ENCODE measurements at regions not wholly inside any gene's neighbourhood (a gene's known extent, or its start where the extent isn't known, plus 50 kb on each side); places are given as distances from the start of the nearest gene placed in this dataset.

- intact Hi-C loops (cut with DNase I), result no loop called here
- no peaks in the 10 kb centered on the region for H3K9me3 ChIP-seq
- no peak overlapping the region for H3K4me3 ChIP-seq
- H3K27me3 ChIP-seq, result no peaks in the 10 kb centered on the region
- H3K27ac ChIP-seq, result no peak overlapping the region
- DNase-seq, result no peak
- H3K9ac ChIP-seq (ENCODE audit: low read depth in 2 of 2, low read length in 2 of 2), result no peak overlapping the region
- no peaks in the 10 kb centered on the region for H3K4me1 ChIP-seq
- no peaks in the 10 kb centered on the region for H3K36me3 ChIP-seq
- TF ChIP-seq CTCF (IDR thresholded peaks at IDR 0.05), result no peak
Observed at GRCh38 chr13:48923376-48923775, 52.3 kb upstream of the FNDC3A start.

- H3K4me3 ChIP-seq, result no peak overlapping the region
- no peaks in the 10 kb centered on the region for H3K36me3 ChIP-seq
- no peak overlapping the region for H3K9ac ChIP-seq (ENCODE audit: low read depth in 2 of 2, low read length in 2 of 2)
- no peaks in the 10 kb centered on the region for H3K4me1 ChIP-seq
- intact Hi-C loops (cut with DNase I), result no loop called here
- DNase-seq, result no peak
- no peak for TF ChIP-seq CTCF (IDR thresholded peaks at IDR 0.05)
- no peak overlapping the region for H3K27ac ChIP-seq
- no peaks in the 10 kb centered on the region for H3K27me3 ChIP-seq
- no peaks in the 10 kb centered on the region for H3K9me3 ChIP-seq
Observed at GRCh38 chr13:48925001-48925400, 50.7 kb upstream of the FNDC3A start.
